SW480 (cell line): ENCODE measurements at regions not wholly inside any gene's neighbourhood (a gene's known extent, or its start where the extent isn't known, plus 50 kb on each side); places are given as distances from the start of the nearest gene placed in this dataset.
A peak's percentile ranks its signal among the peaks of the same experiment; 100 is the strongest.
"Not testable (repeated sequence)": the region's sequence is repeated elsewhere in the genome, so short reads cannot be mapped to it uniquely, and the experiment has no call there.

Source experiments
- DNase-seq: peaks from one replicate; pipeline ENCODE4 v3.0.0-alpha.2; 2016; ENCODE audit warnings: low spot score

DNA sequence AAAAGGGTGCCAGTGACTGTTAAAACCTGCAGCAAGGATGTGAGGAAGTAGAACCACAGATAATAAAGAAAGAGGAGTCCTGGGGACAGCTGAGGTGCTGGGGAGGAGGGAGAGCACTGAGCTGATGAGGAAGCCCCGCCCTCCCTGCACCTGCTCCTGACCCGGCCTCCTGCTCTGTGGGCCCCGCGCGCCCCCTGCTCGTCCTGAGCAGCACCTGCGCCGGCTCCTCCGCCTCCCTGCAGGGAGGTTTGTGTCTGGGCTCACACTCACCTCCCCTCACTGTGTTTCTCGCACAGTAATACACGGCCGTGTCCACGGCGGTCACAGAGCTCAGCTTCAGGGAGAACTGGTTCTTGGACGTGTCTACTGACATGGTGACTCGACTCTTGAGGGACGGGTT lies 797.6 kb downstream of the TMEM121 start:
- DNase-seq = not testable (repeated sequence)

DNA sequence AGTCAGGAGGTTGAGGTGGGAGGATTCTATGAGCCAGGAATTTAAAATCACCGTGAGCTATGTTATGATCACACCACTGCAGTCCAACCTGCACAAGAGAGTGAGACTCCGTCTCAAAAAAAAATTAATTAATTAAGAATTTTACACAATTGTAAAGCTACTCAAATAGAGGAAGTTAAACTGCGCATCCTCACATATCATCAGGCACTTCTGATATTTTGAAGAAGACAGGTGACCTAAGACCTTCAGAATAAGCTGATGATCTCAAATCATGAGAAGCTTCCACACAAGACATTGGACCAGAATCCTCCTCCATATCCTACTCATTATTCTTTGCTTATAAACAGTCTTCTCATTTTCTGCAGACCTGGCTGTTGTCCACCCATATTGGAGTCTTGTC lies 800.9 kb downstream of the TMEM121 start:
- no peak for DNase-seq

DNA sequence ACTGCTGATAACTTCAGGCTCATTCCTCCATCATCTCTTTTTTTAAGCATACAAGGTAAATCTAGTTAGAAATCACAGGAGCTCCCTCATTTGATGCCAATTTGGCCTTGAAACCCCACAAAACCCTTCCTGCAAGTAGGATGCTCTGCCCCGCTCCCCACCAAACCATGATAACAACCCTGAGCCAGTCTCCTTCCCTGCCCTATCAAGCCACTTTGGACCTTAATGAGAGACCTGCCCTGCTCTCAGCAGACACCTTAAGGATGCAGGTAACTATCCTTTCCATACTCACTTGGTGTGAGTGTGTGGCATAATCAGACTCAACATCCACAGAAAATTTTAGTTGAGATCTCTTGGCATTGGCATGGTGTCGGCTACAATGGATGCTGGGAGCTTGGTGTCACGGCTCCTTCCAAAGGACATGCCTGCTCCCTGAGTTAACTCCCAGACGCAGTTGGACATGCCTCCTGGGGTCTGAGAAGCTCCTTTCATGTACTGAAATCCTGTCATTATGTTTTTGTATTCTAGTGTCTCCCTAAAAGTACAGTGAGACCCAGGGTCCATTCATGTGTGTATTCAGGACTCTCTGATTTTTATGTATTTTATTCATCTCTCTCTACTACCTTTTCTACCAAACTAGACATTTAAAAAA lies 801.4 kb downstream of the TMEM121 start:
- DNase-seq = not testable (repeated sequence)

DNA sequence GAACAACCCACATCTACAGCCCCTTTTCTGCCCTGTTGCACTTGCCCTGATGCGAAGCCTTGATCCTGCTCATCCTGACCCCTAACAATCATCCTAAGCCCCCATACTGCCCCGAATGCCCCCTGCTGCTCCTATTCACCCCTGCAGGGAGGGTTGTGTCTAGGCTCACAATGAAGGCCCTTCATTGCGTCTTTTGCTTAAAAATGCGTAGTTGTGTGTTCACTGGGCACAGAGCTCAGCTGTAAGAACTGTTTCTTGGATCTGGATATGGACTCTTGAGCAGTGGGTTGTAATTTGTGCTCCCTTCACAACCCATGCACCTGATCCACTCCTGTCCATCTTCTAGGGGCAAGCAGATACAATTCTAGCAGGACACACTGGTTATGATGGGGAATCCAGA lies 802.9 kb downstream of the TMEM121 start:
- DNase-seq = not testable (repeated sequence)

DNA sequence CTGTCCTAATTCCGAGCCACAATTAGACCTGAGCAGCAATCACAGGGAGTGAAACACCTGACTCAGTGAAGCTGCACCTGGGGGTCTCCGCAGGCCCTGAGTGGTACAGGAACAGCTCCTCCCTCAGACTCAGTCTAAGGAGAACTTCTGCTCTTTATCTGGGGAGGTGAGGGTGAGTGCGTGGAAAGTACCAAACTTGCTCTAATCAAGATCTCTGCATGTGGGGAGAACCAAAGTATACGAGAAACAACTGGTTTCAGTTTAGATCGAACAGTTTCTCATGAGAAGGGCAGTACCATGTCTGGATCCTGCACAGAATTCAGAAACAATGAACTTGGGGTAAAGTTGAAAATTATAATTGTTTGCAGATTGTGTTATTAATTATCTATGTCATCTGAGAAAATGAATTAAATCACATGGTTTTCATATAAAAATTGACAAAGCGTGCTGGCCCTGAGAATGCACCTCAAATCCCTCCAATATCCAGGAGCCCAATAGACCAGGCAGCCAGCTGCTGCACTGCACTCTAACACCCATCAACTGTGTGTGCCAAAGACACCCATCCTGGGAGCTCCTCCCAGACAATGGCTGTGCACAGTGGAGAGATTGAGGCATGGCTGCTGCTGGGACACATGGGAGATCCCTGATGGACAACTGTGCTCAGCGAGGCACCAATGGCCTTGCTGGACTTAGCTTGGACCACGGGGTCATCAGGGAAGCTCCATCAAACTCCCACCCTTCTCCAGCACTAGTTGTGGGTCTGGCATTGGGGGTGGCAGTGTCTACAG lies 803.8 kb downstream of the TMEM121 start:
- DNase-seq = not testable (repeated sequence)

DNA sequence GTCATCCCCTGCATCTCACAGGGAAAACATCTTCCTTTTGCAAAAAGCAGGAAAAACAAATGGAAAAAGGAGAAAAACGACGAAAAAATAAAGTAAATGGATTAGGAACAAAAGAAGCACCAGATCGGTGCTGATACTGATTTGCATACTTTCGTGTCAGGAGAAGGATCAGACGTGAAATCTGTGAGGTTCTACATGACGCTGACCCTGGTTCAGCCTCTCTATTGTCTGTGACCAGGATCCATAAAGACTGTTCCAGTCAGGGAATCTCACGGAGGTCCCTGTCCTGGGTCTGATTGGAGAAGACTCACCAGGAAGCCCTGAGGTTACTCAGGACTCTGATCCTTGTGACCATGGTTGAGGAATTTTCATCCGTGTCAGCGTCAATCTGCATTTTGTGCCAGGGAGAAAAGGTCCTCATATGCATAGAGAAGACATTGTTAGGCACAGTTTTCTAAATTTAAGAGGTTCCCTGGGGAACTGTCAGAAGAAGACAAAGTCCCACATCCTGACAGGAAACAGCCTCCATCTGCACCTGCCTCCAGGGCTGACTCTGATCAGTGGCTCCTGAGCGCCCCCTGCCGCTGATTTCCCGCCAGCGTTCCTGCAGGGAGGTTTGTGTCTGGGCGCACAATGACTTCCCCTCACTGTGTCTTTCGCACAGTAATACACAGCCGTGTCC lies 808.2 kb downstream of the TMEM121 start:
- DNase-seq = not testable (repeated sequence)

DNA sequence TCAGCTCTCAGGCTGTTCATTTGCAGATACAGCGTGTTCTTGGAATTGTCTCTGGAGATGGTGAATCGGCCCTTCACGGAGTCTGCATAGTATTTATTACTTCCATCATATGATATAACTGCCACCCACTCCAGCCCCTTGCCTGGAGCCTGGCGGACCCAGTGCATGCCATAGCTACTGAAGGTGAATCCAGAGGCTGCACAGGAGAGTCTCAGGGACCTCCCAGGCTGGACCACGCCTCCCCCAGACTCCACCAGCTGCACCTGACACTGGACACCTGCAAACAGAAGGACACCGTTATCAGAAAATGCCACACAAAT lies 808.7 kb downstream of the TMEM121 start:
- DNase-seq = not testable (repeated sequence)

DNA sequence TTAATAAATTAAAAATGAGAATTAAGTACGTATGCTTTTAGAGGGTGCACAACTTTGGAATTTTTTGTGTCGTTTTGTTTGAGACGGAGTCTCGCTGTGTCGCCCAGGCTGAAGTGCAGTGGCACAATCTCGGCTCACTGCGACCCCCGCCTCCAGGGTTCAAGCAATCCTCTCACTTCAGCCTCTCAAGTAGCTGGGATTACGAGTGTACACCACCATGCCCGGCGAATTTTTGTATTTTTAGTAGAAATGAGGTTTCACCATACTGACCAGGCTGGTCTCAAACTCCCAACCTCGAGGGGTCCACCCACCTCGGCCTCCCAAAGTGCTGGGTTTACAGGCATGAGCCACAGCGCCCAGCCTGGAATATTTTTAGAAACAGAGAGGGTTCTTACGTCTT lies 812.4 kb downstream of the TMEM121 start:
- not testable (repeated sequence) for DNase-seq

DNA sequence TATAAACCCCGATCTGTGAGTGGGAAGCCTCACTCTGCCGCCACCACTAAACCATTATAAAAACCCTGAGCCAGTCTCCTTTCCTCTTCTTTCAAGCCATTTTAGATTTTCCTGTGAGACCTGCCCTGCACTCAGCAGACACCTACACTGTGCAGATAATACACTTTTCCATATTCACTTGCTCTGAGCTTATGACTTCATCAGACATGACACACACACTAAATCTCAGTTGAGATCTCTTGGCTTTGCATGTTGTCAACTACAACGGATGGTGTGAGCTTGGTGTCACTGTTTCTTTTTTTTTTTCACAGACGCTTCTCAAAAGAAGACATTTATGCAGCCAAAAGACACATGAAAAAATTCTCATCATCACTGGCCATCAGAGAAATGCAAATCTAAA lies 814.3 kb downstream of the TMEM121 start:
- DNase-seq = not testable (repeated sequence)

DNA sequence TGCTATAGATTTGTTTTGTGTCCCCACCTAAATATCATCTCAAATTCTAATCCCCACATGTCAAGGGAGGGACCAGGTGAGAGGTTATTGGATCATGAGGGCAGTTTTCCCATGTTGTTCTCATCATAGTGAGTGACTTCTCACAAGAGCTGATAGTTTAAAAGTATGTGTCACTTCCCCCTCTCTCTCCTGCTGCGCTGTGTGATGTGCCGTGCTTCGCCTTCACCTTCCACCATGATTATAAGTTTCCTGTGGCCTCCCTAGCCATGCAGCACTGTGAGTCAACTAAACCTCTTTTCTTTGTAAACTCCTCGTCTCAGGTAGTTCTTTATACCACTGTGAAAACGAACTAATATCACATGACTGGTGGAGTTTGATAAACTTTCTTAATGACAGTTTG lies 814.8 kb downstream of the TMEM121 start:
- not testable (repeated sequence) for DNase-seq

DNA sequence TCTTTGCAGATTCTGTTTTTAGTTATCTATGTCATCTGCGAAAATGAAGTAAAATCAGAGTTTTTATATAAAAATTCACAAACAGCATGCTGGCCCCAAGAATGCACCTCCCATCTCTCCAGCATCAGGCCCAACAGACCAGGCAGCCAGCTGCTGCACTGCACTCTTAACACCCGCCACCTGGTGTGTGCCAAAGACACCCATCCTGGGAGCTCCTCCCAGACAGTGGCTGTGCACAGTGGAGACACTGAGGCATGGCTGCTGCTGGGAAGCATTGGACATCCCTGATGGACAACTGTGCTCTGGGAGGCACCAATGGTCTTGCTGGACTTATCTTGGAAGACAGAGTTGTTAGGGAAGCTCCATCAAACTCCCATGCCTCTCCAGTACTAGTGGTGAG lies 817.2 kb downstream of the TMEM121 start:
- DNase-seq = no peak

DNA sequence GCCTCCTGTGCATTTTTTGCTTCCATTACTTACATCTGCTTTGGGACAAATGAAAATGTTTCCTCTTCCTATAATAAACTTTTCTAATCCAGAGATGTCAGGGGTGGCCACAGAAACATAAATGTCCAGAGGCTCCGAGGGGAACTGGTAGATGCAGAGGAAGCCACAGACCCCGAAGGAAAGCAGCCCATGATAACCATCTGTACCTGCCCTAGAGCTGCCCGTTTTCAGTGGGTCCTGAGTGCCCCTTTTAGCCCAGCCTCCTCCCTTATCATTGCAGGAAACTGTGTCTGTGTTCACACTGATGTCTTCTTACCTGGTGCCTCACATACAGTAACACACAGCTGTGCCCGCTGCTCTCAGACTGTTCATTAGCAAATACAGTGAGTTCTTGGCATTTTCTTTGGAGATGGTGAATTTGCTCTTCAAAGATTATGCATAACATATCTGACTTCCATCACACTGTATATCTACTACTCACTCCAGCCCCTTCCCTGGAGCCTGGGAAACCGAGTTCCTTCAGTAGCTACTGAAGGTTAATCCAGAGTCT lies 817.8 kb downstream of the TMEM121 start:
- not testable (repeated sequence) for DNase-seq

DNA sequence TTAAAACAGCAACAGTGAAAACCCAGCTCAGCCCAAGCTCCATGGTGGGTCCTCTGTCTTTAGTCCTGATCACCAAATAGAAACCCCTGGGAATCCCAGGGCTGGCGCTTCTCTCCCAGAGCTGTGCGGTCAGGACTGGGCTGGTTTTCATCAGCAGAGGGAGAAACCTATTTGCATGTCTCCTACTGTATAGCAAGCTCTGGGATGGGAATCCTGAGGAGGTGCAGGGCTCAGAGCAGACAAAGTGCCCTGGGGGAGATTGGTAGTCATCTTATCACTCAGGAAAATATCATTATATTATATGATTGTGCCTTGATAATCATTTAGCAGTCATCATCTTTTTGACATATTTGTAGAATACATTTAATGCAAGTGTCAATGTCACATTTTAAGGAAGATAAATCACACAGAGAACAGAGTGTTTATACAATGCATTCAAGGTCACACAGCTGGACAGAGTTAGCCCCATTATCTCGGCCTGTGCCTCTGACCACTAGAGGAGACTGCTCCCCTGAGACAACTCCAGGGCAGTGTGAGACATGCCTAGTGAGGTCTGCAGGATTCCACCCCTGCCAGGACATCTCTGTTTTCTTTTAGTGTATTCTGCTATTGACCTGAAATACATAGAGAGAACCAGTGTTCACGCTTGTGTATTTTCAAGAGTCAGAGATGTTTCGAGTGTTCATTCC lies 818.6 kb downstream of the TMEM121 start:
- DNase-seq = not testable (repeated sequence)

DNA sequence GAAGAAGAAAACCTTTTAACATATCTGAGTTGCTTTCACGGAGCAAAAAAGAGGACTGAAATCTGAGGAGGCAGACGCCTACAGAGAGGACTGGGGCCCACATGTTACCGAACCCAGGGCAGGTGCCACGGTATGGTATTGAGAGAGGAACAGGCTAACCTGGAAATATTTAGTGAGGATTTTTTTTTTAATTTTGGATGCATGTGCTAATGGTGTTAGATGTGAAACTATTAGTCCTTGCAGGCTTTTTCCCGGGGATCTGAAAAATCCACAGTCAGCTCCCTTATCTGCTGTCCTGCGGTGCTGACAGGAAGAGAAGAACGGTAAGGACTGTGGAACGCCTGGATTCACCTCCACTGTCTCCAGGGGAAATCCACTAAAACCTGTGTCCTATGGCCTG lies 819.7 kb downstream of the TMEM121 start:
- DNase-seq = no peak

DNA sequence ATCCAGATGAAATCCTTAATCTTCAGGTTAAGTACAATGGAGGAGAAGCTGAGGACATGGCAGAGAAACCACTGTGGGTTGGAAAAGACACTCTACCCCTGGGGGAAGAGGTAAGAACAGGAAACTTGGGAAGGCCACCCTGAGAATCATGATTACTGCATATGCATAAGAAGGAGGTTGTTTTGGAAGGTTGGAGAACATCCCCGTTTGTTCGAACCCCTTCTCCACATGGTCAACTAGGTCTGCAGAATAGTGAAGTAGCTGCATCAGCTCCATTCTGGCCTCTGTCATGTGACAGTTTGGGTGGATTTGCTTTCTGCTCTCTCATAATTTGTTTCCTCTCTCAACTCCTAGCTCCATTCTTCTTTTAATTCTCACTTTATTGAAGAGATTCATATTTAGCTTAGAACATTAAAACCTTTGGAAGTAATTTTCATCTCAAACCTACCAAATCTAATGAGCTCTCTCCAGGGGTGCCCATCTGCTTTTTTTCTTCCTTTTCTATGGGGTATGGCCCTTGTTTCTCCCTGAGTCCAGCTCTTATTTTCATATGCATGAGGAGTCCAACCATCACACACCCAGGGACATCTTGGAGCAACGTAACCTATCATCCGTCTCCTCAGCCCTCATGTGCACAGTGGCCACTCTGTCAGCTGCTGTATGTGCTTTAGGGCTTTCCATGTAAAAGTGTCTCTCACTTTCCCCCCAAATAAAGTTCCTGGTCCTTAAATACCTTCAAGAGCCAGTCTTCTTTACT lies 820.3 kb downstream of the TMEM121 start:
- DNase-seq = no peak

DNA sequence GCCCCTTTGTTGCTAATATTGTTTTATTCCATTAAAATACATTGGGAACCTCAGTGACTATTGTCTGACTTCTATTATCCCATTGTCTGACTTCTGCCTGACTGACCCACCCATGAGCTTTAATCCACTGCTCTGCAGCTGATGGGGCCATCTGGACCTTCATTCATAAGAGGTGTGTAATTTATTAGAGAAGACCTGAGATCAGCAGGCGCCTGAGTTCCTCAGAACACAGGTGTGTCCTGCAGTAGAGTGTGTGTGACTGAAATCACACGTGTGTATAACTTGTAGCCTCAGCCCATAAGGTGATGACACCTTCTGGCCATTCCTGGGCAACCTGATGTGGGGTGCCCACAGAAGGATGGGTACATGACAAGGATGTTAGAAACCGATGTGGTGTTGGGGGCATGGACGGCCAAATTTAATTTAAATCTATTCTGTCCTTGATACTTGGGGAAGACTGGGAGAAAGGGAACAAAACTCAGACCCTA lies 821.0 kb downstream of the TMEM121 start:
- no peak for DNase-seq

DNA sequence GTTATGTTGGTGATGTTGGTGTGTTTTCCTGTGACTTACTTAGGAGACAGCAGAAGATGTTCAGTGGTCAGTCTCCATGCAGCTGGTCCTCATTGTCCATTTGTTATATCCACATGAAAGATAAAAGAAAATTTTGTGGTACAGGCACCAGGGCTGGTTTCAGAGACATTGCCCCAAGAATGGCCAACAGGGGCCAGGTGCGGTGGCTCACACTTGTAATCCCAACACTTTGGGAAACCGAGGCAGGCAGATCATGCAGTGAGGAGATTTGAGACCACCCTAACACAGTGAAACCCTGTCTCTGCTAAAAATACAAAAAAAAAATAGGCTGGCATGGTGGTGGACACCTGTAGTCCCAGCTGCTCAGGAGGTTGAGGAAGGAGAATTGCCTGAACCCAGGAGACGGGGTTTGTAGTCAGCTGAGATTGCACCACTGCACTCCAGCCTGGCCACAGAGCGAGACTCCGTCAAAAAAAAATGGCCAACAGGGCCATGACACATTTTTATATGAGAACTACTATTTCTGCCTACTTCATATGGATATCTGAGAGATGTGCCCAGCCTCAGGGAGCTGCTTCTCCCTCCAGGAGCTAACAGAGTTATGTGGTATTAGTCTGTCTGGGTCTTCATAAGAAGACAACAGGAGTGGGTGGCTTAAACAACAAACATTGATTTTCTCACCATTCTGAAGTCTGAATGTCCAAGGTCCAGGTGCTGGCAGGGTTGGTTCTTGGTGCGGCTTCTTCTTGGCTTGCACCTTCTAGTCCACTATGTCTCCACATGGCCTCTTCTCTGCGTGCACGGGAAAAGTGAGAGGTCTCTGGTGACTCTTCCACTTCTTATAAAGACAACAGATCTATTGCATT lies 821.7 kb downstream of the TMEM121 start:
- no peak for DNase-seq

DNA sequence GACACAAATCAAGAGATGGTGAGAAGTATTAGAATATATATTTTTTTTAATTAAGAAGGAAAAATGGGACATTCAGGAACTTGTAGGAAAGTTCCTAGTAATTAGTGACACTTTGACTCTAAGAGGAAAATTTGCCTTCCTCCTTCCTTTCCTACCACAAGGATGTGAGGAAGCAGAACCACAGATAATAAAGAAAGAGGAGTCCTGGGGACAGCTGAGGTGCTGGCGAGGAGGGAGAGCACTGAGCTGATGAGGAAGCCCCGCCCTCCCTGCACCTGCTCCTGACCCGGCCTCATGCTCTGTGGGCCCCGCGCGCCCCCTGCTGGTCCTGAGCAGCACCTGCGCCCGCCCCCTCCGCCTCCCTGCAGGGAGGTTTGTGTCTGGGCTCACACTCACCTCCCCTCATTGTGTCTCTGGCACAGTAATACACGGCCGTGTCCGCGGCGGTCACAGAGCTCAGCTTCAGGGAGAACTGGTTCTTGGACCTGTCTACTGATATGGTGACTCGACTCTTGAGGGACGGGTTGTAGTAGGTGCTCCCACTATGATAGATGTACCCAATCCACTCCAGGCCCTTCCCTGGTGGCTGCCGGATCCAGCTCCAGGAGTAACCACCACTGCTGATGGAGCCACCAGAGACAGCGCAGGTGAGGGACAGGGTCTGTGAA lies 822.6 kb downstream of the TMEM121 start:
- DNase-seq = peak; percentile 60

DNA sequence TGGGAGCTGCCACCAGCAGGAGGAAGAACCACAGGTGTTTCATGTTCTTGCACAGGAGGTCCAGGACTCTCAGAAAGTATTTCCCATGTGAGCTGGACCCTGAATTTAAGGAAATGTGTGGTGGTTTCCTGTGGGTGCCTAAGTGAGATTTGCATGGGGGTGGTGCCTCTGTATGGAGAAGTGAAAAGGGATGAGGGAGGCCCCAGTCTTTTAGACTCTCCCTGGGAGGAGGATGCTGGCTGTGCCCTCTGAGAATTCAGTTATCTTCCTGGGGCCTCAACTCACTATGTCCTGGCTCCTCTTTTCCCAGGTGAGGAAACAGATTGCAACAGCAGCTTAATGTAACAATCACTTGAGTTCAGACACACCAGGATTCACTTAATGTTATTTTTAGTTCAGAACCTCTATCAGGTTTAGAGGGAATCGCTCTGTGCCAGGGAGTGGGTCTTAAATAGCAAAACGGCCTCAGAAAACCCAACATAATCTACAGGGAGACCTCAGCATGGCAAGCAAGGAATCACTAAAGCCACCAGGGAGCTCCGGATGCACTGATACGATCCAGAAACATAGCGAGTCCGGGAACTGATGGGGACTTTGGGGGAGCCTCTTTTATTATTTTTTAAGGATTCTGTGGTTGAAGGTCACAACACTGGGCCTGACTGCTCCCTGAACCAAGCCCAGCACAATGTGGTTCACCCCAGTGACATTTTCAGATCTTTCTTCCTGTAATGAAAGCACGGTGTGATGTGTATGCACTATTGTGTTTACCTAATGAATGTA lies 823.5 kb downstream of the TMEM121 start:
- not testable (repeated sequence) for DNase-seq
